NCI-H187 treated with DMSO at 0.1 percent for 48 hours (cell line): ENCODE measurements at regions not wholly inside any gene's neighbourhood (a gene's known extent, or its start where the extent isn't known, plus 50 kb on each side); places are given as distances from the start of the nearest gene placed in this dataset.
A peak's percentile ranks its signal among the peaks of the same experiment; 100 is the strongest.
"Not testable (repeated sequence)": the region's sequence is repeated elsewhere in the genome, so short reads cannot be mapped to it uniquely, and the experiment has no call there.

Experiments used
- DNase-seq: peaks from one replicate; lab custom pipeline; 2025; lab: John Stamatoyannopoulos, UW

DNA sequence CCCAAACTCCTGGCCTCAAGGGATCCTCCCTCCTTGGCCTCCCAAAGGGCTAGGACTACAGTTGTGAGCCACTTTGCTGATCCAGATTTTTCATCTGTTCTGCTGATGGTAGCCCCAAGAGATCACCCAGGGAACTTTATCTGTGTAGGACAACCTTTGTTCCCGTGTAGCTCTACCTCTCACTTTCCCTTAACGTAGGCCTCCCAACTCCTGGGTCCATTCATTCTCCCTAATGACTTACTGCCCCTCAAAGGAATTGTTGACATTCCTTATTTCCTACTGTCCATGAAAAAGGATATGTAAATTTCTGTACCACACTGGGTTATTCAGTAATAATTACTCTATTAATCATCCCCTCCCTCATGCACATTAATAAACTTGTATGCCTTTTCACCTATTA is 51.0 kb upstream of the PHF24 start:
- DNase-seq = no peak

DNA sequence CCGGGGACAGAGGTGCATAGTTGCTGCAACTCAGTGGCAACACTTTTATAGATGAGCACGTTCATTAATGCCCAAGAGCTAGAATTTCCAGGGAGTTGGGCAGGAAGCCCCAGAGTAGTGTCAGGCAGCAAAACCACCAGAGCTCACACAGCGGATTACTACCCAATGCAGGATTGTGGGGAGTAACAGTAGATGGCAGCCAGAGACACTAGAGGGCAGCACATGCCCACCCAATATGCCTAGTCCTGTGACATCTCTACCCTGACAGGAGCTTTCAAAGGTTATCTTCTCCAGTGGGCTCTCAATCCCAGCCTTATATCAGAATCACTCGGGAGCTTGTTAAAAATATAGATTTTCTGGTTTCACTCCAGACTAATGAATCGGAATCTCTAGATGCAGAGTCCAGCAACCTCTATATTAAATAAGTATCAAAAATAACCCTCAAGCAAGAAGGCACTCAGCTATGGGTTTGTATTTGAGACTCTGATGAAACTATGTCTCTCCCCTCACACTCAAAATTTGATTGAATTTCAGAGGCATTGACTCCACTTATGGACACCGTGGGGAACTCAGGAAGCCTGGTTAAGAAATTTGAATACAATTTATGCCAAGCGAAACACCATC is 58.4 kb upstream of the PHF24 start:
- no peak for DNase-seq

DNA sequence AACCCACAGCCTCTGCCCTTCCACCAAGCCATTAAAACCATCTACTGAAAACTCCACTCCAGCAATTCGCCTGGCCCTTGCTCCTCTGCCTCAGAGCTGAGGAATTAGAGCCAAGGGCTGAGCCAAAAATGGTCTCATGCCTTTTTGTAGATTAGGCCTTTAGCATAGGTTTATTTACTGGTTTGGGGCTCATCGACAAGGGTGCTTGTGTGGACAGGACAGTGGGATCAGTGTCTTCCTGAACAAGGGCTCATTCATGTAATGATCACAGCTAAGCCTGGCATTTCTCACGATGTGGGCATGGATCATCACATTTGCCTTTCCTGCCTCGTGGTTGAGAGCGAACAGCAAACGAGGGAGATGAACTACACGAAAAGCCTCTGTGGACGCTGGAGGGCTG is 59.2 kb upstream of the PHF24 start:
- no peak for DNase-seq

DNA sequence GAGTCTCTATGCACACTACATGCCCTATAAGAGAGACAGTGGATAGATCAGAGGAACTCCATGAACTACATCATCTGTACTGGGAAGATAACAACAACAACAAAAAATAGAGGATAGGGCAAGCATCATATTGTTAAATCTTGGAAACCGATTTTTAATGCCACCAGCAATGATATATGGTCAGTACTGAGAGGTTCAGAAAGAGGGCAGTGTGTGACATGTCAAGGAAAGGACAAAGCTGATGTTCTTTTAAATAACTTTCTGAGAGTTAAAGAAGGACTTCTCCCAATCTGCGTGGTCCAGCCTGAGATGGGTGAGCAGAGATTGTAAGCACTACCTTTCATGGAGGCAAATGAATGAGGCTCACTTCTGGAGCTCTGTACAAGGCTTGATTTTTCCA is 62.0 kb upstream of the PHF24 start:
- DNase-seq = no peak

DNA sequence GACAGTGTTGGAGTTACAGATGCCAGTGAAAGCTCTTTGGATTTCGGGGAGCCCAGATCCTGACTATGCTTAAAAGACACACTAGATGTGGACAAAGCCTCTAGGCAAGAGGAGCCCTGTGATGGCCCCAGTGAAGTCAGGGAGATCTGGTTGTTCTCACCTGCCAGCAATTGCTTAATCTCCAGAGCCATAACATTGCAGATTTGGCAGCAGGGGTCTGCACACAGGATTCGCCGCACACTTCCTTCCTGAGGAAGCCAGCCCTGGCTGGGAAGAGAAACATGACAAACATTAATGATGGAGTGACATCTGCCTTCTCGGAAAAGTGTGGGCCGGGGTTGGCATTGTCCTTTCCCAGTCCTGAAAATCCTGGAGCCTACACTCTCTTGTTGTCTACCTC is 65.2 kb upstream of the PHF24 start:
- DNase-seq = no peak

DNA sequence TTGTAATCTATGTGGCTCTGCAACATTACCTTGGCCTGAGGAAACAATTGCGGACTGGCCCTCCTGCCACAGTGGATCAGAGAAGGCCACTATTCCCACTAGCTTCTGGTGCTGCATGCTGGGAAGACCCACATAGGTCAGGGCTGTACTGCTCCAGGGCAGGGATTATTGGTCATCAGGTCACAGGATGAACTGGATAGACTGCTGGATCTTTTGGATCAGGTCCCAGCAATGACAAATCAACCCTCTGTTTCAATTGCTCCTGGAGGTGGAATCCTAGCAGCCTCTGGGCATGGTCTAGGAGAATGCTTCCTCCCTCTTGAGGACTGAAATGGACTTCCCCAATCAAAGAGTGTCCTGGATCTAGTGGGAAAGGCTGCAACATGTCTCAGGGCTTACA is 66.7 kb upstream of the PHF24 start:
- no peak for DNase-seq

DNA sequence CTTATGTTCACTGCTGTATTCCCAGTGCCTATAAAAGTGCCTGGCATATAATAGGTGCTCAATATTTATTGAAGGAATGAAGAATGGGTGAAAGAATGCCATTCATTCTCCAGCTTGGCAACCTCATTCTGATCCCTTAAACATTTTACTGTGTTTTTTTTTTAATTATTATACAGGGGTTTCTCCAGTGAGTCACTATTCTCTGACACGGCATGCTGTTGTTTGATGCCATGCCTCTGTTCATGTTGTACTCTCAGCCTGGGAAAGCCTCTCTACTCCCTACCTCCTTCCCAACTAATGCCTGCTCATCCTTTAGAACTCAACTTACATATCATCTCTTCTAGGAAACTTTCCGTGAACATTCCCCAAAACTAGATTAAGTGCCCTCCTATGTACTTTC is 70.2 kb upstream of the PHF24 start:
- no peak for DNase-seq

DNA sequence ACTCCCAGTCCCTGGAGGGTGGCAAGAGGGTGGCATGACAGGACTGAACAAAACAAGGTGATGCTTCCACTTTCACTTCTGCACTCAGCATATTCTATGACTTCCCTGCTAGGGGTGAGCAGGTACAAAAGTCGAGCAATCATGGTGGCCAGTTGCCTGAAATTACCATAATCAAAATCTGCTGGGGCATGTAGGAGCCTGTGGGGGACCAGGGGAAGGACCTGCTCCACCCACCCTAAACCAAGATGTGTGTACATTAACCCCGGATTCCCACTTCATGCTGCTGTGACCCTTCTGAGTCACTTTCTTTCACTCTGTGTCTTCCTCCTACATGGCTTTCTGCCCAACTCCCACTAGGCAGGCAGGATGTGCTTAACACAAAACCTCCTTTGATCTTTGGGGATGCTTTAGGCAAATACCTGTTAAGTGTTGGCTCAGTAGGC is 73.3 kb upstream of the PHF24 start:
- no peak for DNase-seq

DNA sequence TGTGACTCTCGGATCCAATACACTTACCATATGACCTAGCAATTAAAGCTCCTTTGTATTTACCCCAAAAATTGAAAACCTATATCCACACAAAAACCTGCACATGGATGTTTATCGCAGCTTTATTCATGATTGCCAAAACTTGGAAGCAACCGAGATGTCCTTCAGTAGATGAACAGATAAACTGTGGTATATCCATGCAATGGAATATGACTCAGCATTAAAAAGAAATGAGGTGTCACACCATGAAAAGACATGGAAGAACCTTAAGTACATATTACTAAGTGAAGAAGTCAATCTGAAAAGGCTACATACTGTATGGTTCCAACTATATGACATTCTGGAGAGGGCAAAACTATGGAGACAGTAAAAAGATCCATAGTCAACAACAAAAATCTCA is 82.0 kb upstream of the PHF24 start:
- no peak for DNase-seq

DNA sequence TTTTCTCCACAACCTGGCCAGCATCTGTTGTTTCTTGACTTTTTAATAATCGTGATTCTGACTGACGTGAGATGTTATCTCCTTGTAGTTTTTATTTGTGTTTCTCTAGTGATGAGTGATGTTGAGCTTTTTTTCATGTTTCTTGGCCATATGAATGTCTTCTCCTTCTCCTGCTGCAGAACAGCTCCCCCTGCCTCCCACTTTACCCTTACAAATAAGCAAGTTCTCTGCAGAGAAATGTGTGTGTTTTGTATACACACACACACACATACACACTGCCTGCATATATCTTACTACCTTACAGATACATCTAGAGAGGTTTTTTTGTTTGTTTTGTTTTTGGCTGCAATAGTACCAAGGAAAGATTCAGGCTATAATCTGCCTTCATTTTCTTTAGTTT is 88.7 kb upstream of the PHF24 start:
- DNase-seq = no peak

DNA sequence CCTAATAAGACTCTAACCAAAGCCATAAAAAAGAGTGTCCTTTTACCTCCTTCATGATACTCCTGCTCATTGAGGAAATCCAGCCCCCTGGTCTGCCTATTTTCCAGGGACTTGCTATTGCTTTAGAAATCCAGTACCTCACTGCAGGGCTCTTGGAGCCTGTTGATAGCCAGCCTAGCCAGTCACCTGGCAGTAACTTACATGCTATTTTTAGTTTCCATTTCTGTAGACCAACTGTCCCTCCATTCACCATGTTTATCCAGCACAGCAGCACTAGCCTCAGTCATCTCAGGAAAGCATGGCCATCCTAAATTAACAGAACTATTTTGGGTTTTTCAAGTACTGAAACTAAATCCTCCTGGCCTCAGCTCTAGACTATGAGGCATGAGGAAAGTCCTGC is 91.5 kb upstream of the PHF24 start:
- no peak for DNase-seq

DNA sequence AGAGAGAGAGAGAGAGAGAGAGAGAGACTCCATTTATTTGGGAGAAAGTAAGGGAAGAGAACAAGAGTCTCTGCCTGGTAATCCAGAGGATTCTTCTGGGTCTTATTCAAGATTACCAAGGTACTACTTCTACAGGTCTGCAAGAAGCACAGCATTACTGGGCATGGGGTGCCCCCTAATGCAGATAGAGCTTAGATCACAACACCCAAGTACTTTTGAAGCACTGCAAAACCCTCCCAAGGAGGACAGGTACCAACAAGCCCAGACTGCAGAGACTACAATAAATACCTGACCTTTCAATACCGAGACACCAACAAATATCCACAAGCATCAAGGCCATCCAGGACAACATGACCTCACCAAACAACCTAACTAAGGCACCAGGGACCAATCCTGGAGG is 94.7 kb upstream of the PHF24 start:
- no peak for DNase-seq

DNA sequence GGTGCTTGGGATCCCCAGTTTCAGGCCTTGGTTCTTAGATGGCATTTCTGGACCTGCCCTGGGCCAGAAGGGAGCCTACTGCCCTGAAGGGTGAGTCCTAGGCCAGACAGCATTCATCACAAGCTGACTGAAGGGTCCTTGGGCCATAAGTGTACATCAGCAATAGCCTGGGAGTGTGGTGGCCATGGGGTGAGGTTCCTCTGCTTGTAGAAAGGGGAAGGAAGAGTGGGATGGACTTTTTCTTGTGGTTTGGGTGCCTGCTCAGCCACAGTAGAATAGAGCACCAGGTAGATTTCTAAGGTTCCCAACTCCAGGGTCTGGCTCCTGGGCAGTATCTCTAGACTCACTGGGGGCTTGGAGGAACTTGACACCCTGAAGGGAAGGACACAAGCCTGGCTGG is 95.2 kb upstream of the PHF24 start:
- no peak for DNase-seq

DNA sequence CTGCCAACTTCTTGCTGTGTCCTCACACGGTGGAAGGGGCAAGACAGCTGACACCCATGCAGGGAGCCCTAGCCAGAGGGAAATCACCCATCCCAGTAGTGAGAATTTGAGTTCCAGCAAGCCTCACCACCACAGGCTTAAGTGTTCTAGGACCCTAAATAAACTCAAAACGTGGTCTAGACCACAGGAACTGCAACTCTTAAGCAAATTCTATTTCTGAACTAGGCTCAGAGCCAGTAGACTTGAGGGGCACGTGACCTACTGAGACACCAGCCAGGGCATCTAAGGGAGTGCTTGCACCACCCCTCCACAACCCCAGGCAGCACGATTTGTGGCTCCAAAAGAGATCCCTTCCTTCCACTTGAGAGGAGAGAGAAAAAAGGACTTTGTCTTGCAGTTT is 96.0 kb upstream of the PHF24 start:
- DNase-seq = no peak

DNA sequence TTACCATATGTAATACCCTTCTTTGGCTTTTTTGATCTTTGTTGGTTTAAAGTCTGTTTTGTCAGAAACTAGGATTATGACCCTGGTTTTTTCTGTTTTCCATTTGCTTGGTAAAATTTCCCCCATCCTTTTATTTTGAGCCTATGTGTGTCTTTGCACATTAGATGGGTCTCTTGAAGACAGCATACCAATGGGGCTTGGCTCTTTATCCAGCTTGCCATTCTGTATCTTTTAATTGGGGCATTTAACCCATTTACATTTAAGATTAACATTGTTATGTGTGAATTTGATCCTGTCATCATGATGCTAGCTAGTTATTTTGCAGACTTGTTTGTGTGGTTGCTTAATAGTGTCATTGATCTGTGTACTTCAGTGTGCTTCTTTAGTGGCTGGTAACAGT is 103.1 kb upstream of the PHF24 start:
- DNase-seq = not testable (repeated sequence)

DNA sequence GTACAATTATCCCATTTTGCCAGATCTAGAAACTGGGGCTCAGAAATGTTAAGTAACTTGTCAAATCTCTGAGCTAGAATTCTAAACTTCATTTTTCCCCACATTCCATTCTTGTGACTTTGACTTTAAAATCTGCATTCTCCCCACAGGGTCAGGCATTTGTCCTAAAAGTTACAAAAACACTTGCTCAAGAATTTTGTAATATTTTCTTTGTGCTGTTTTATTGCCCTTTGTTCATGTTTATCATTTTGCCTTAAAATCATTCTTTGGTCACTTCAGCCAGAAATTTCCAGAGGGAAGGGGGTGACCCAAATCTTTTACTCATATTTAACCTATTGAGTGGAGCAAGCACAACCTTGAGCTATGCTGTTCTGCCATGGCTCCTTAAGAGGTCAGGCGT is 120.1 kb upstream of the CCL21 start:
- DNase-seq = no peak

DNA sequence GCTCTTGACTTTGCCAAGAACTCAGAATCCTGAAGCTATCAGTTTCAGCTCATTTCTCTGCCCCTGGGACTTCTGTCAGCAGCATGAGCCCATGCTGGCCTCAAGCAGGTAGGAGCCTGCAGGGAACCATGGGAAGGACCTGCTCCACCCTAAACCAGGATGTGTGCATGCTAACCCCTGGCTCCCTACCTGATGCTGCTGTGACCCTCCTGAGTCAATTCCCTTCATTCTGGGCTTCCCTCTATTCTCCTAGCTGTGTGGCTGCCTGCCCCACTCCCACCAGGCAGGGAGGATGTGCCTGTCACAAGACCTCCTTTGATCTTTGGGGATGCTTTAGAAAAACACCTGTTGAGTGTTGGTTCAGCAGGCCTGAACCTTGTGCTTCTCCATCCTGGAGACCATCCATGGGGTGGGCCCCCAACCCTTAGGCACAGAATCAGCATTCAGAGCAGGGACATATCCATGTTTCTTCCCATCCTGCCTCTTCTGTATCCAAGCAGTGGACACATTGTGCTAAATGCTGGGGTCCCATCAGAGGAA is 117.1 kb upstream of the CCL21 start:
- DNase-seq = no peak

DNA sequence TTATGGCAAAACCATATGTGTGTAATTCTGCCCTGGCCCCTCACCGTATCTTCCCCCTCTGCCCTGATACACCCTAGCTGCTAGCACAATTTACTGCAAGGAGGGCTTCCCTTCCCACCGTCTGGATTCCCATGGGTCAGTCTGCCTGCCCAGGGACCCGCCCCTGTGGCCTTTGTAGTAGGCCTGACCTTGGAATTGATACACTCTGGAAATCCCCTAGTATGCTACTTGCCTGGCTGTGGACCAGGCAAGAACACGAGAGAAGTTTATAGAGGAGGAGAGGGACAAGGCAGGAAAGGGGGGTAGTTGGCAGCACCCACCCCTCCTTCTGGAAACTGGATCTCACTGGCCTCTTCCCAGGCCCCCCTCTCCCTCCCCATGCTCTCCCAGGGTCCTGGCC is 115.8 kb upstream of the CCL21 start:
- no peak for DNase-seq

DNA sequence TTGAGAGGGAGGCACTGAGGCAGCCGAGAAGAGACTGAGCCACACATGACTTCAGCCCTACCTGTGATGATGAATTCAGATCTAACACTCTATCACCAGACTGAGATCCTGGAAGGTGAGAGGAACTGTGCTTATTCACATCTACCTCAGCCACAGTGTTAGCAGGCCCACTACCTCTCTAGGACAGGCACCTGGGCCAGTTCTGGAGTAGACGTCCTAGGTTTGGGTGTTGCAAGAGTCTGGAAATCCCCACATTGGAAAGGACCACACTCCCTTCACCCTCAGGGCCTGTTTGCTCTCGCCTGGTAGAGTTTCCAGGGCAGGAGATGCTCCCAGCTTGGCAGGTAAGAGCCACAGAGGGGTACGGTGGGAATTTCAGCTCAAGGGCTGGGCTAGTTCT is 113.8 kb upstream of the CCL21 start:
- no peak for DNase-seq

DNA sequence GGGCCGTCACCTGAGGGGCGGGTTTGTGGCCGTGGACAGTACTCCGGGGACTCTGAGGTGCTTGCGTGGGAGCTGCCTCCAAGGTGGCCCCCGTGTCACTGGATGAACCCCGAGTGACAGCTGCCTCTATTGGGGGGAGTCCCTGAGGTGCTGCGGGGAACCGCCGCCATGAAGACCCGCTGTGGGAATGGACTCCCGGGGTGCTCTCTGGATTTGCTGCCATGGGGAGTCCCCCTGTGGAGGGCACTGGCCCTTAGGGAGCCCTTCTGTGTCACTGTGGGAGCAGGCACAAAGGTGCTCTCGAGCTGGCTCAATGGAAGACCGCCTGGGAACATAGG is 100.2 kb upstream of the CCL21 start:
- DNase-seq = no peak

DNA sequence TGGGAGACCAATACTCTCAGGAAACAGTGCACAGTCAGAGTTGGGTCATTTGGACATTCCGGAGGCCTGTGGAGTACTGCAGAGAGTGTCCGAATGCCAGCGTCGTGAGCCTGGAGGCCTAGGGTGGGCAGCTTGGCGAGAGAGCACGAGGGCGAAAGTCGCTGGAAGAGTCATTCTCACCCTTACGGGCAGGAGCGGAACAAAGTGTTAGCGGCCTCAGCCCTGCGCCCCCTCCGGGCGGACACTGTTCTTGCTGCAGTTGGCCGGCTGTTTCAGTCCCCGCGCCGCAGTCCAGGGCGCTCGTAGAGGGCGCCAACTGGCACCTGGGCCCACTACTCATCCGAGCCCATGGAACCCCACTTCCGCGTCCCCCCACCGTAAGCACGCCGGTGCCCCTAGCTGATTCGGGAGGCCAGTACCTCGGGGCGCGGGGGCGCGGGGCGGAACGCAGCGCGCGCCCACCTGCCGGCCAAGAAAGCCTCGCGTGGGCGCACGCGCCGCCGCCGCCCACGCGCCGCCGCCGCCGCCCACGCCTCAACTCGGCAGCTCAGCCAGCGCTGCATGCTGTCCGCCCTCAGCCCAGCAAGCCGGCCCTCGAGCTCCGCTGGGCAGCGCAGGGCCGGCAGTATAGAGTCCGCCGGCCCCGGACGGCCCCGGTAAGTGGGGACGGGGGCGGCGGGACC is 99.7 kb upstream of the CCL21 start:
- DNase-seq = no peak

DNA sequence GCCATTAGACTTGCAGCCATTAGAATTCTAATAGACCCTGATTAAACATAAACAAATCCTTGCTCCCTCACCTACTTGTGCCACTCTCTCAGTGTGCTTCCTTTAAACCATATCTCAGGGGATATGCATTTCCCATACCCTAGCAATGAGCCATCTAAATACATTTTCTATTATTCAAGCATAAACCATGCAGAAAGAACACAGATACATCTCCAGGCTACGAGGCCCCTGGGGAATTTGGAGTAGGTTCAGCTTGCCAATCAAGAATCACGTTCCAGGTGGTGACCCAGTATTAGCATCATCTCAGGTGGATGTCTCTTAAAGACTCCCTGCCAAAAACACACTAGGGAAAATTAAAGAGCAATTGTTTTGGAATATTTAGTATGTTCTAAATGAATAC is 93.0 kb upstream of the CCL21 start:
- peak; percentile 72 for DNase-seq

DNA sequence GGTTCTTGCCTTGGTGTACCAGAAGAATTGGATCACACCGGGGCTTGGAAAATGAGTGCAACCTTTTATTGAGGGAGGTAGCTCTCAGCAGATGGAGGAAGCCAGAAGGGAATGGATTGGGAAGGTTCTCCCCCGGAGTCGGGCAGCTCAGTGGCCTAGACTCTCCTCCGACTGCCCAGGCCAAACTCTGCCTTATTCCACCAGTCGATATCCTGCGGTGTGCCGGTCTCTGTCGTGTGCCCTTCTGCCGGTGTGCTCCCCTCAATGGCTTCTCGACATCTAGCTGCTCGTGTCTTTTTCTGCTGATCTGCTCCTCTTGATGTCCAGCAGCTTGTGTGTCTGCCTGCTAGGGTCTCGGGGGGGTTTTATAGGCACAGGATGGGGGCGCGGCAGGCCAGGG is 87.4 kb upstream of the CCL21 start:
- no peak for DNase-seq

DNA sequence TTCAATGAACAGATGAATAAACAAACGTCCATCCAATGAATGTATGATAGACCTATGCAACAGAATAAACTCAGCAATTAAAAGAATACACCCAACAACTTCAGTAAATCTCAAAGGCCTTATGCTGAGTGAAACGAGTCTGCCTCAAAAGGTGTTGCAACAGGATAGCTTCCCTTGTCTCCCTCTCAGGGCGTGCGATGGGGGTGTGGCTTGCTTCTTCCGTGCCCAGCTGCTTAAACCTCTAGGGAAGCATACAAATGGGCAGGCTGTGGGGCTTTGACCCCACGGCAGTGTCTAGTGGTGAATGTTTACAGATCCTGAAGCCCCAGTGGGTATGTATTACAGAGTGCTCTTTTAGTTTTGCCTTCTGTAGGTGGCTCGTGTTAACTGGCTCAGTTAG is 87.0 kb upstream of the CCL21 start:
- peak; percentile 4 for DNase-seq
